Natural killer cell (primary cell): ENCODE measurements at regions not wholly inside any gene's neighbourhood (a gene's known extent, or its start where the extent isn't known, plus 50 kb on each side); places are given as distances from the start of the nearest gene placed in this dataset.

Source experiments
- ATAC-seq, 3 donors: fragments of 150-1000 bp in 2 of 3; fragments of 200-7000 bp in 1 of 3; cut with Tn5 transposase; 1 replicate in 1 of 3; 2 replicates in 2 of 3; pipeline ENCODE4 v1.10.0; 2021; ENCODE audit warnings: mild to moderate bottlenecking in 2 of 3, moderate library complexity in 2 of 3
- DNase-seq, 2 donors: peaks; one replicate each; pipeline versions ENCODE4 v3.0.0 to v3.0.0-alpha.2; 2013 to 2021; ENCODE audit warnings: mixed read lengths in 1 of 2
- H3K27ac ChIP-seq: one replicate; pipeline ENCODE4 v1.5.1; 2013; ENCODE audit warnings: mild to moderate bottlenecking, low read length
- H3K27me3 ChIP-seq: one replicate; pipeline ENCODE4 v1.6.1; 2013; ENCODE audit warnings: low read length; ENCODE audit not compliant: control insufficient read depth, insufficient read depth
- H3K36me3 ChIP-seq: one replicate; pipeline ENCODE4 v1.6.1; 2013; ENCODE audit warnings: low read length; ENCODE audit not compliant: control insufficient read depth, insufficient read depth
- H3K4me1 ChIP-seq: one replicate; pipeline ENCODE4 v1.6.1; 2013; ENCODE audit warnings: low read length; ENCODE audit not compliant: control insufficient read depth, insufficient read depth
- H3K4me3 ChIP-seq: one replicate; pipeline ENCODE4 v1.5.1; 2013; ENCODE audit warnings: low read length
- H3K9me3 ChIP-seq: one replicate; pipeline ENCODE4 v1.6.1; 2013; ENCODE audit warnings: low read length; ENCODE audit not compliant: control insufficient read depth, insufficient read depth
- H3K27ac Mint-ChIP-seq, 2 donors: one replicate each; pipeline ENCODE4 v1.8.0; 2022; ENCODE audit warnings: mild to moderate bottlenecking in 2 of 2, mixed read lengths in 2 of 2, moderate library complexity in 1 of 2
- H3K27me3 Mint-ChIP-seq, 2 donors: one replicate each; pipeline ENCODE4 v1.8.0; 2022; ENCODE audit warnings: low read depth in 2 of 2, mixed read lengths in 2 of 2
- H3K36me3 Mint-ChIP-seq: one replicate; pipeline ENCODE4 v1.8.0; 2022; ENCODE audit warnings: mixed read lengths
- H3K4me1 Mint-ChIP-seq, 2 donors: one replicate each; pipeline ENCODE4 v1.8.0; 2022; ENCODE audit warnings: mixed read lengths in 2 of 2
- H3K4me3 Mint-ChIP-seq: one replicate; pipeline ENCODE4 v1.8.0; 2022; ENCODE audit warnings: mild to moderate bottlenecking, moderate library complexity, mixed read lengths
- H3K9me3 Mint-ChIP-seq, 2 donors: one replicate each; pipeline ENCODE4 v1.8.0; 2022; ENCODE audit warnings: mixed read lengths in 2 of 2
- CTCF ChIP-seq: fragments of 200-600 bp; IDR thresholded peaks from one replicate; pipeline ENCODE4 v1.8.0; 2022; ENCODE audit warnings: antibody characterized with exemption
- WGBS: methylation state at CpG from one replicate; pipeline ENCODE4 v1.1.7; 2013; ENCODE audit warnings: missing lambda C conversion rate; ENCODE audit not compliant: insufficient coverage; 5-methylcytosine and 5-hydroxymethylcytosine counted together
- intact Hi-C: fragments of 100-400 bp; cut with micrococcal nuclease; formaldehyde crosslinking; loops from one replicate; pipeline ENCODE4 v1.14.2; 2022

- 36% methylated on average over 9 of the region's 11 CpGs for WGBS
- no peaks in the 10 kb centered on the region for H3K27me3 Mint-ChIP-seq
- no peak overlapping the region for H3K4me3 ChIP-seq
- ATAC-seq (no peak), DNase-seq (no peak)
- intact Hi-C loops, result no loop called here
- H3K4me1 Mint-ChIP-seq, result no peaks in the 10 kb centered on the region
- H3K9me3 Mint-ChIP-seq, result peaks cover 5 to 7% of the 10 kb centered on the region in 2 donors
- no peak overlapping the region for H3K27ac ChIP-seq
- TF ChIP-seq CTCF, result no peak
- H3K36me3 ChIP-seq, result no peaks in the 10 kb centered on the region
- no peak overlapping the region for H3K4me3 Mint-ChIP-seq
- H3K9me3 ChIP-seq, result no peaks in the 10 kb centered on the region
- no peaks in the 10 kb centered on the region for H3K36me3 Mint-ChIP-seq
- H3K27me3 ChIP-seq, result no peaks in the 10 kb centered on the region
- no peaks in the 10 kb centered on the region for H3K4me1 ChIP-seq
- H3K27ac Mint-ChIP-seq, result no peak overlapping the region
Observed at GRCh38 chr17:72053036-72053435, 67.8 kb upstream of the SOX9 start.

- Histone ChIP-seq H3K4me1 (no peaks in the 10 kb centered on the region), H3K9me3 (no peaks in the 10 kb centered on the region), H3K27ac (no peak overlapping the region), H3K36me3 (no peaks in the 10 kb centered on the region), H3K27me3 (no peaks in the 10 kb centered on the region), H3K4me3 (no peak overlapping the region)
- Mint-ChIP-seq H3K27ac (no peak overlapping the region), H3K9me3 (peaks cover 5 to 7% of the 10 kb centered on the region in 2 donors), H3K4me1 (no peaks in the 10 kb centered on the region), H3K36me3 (no peaks in the 10 kb centered on the region), H3K4me3 (no peak overlapping the region), H3K27me3 (no peaks in the 10 kb centered on the region)
- no peak for TF ChIP-seq CTCF
- 25% methylated on average over 12 of the region's 12 CpGs for WGBS
- DNase-seq (no peak), ATAC-seq (no peak)
- intact Hi-C loops, result no loop called here
Observed at GRCh38 chr17:72053449-72053848, 67.4 kb upstream of the SOX9 start.

GRCh38 chr17:72056155-72056554, 64.7 kb upstream of the SOX9 start:
- Mint-ChIP-seq H3K9me3 (peaks cover 0 to 2% of the 10 kb centered on the region in 2 donors), H3K4me1 (no peaks in the 10 kb centered on the region), H3K27ac (no peak overlapping the region), H3K36me3 (no peaks in the 10 kb centered on the region), H3K4me3 (no peak overlapping the region), H3K27me3 (no peaks in the 10 kb centered on the region)
- DNase-seq (no peak), ATAC-seq (no peak)
- Histone ChIP-seq H3K4me3 (no peak overlapping the region), H3K4me1 (no peaks in the 10 kb centered on the region), H3K27me3 (no peaks in the 10 kb centered on the region), H3K36me3 (no peaks in the 10 kb centered on the region), H3K9me3 (no peaks in the 10 kb centered on the region), H3K27ac (no peak overlapping the region)
- TF ChIP-seq CTCF, result no peak
- no CpG with 5 or more reads among the region's 4 CpGs for WGBS
- intact Hi-C loops, result no loop called here

- H3K4me3 Mint-ChIP-seq, result no peak overlapping the region
- H3K27ac Mint-ChIP-seq, result no peak overlapping the region
- no peaks in the 10 kb centered on the region for H3K9me3 ChIP-seq
- 33% methylated on average over 3 of the region's 3 CpGs for WGBS
- H3K4me1 Mint-ChIP-seq, result no peaks in the 10 kb centered on the region
- H3K27ac ChIP-seq, result no peak overlapping the region
- no peaks in the 10 kb centered on the region for H3K27me3 ChIP-seq
- peaks cover 0 to 2% of the 10 kb centered on the region in 2 donors for H3K9me3 Mint-ChIP-seq
- no peaks in the 10 kb centered on the region for H3K4me1 ChIP-seq
- no peak for DNase-seq
- H3K27me3 Mint-ChIP-seq, result no peaks in the 10 kb centered on the region
- no peaks in the 10 kb centered on the region for H3K36me3 Mint-ChIP-seq
- no peak for TF ChIP-seq CTCF
- no peak for ATAC-seq
- intact Hi-C loops, result no loop called here
- H3K4me3 ChIP-seq, result no peak overlapping the region
- no peaks in the 10 kb centered on the region for H3K36me3 ChIP-seq
Observed at GRCh38 chr17:72056727-72057290, 64.0 kb upstream of the SOX9 start.
